HG03342 (cell line): ENCODE measurements at regions not wholly inside any gene's neighbourhood (a gene's known extent, or its start where the extent isn't known, plus 50 kb on each side); places are given as distances from the start of the nearest gene placed in this dataset.

Experiments used
- ATAC-seq: cut with Tn5 transposase; IDR thresholded peaks from one replicate; pipeline ENCODE4 v1.9.1; 2021; ENCODE audit warnings: mild to moderate bottlenecking, moderate library complexity; ENCODE audit not compliant: unreplicated experiment

DNA sequence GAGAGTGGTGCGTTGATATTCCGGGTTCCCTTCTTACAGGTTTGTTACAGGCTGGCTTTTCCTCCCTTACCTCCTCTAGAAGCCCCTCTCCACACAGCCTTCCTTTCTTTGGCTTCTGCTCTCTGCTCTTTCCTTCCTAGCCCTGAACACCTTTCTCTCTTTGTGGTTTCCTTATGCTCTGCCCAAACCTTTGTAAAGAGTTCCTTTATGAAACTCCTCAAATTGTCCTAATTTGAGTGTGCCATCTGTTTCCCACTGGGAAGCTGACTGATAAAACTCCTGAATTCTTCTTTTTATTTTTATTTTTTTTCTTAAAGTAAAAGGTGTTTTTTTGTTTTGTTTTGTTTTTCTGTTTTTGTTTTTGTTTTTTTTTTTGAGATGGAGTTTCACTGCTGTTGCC is 60.1 kb upstream of the OTX2 start:
- ATAC-seq, result no peak

DNA sequence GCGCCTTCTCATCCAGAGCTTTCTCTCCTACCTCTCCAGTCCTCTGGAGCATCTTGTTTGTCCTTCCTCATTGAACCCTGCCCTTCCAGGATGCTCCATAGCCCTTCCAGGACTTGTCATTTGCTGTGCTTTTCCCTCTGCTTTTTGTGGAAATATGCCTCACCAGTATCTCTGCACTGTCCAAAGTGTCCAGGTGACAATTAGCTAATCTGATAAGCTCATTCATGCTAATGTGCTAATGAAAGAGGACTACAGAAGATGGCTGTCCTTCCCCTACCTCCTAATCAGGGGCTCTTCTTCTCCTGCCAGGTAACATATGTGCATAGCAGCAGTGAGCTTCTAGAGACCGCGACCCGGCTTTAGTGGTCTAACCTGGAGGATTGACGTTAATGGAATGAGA is 58.4 kb upstream of the OTX2 start:
- no peak for ATAC-seq

DNA sequence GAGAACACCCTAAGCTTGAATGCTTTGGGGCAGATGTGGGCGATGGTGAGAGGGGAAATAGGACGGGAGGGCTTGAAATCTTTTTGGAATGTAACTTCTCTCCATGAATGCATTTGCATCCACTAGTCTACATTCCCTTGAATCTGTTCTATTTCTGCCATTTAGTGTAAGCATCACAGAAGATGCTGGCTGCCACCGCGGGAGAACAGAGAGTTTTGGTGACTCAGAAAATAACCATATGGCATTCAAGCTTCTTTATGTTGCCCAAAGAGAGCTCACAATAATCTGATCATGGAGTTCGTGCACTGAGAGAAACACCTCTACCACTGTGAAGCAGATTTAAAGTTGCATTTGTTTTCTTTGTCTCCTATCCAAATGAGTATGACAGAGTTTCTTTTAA is 52.6 kb upstream of the OTX2 start:
- ATAC-seq, result no peak

- ATAC-seq, result no peak
Observed at GRCh38 chr14:56860441-56860840, 50.2 kb upstream of the OTX2 start.
